ENCODE measurements at regions not wholly inside any gene's neighbourhood (a gene's known extent, or its start where the extent isn't known, plus 50 kb on each side); places are given as distances from the start of the nearest gene placed in this dataset.

DNA sequence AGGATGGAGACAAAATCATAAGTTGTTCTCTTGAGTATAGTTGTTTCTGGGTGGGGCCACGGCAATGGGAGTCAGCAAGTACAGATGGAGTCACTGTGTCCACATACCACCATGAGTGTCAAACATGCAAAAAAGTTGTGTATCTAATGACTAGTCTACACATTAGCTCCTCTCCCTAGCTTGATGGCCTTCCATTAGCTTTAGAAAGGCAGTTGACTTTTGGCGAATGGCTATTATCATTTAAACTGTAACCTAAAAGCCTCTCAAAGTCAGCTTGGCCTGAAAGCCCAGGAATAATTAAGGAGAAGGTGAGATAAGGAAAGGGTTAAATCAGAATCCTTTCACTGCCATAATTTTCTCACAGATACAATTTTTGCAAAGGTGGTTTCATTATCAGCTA, 95.5 kb upstream of the MEOX2 start:
- Histone ChIP-seq H3K27ac (no peak overlapping the region), H3K4me3 (ENCODE audit: low read depth, low read length) (no peak overlapping the region), H3K27me3 (ENCODE audit: insufficient read depth, low read depth, severe bottlenecking) (no peaks in the 10 kb centered on the region), H3K9me3 (ENCODE audit: severe bottlenecking) (no peaks in the 10 kb centered on the region), H3K36me3 (no peaks in the 10 kb centered on the region)
- no peak for DNase-seq
- TF ChIP-seq, protein P1, sequence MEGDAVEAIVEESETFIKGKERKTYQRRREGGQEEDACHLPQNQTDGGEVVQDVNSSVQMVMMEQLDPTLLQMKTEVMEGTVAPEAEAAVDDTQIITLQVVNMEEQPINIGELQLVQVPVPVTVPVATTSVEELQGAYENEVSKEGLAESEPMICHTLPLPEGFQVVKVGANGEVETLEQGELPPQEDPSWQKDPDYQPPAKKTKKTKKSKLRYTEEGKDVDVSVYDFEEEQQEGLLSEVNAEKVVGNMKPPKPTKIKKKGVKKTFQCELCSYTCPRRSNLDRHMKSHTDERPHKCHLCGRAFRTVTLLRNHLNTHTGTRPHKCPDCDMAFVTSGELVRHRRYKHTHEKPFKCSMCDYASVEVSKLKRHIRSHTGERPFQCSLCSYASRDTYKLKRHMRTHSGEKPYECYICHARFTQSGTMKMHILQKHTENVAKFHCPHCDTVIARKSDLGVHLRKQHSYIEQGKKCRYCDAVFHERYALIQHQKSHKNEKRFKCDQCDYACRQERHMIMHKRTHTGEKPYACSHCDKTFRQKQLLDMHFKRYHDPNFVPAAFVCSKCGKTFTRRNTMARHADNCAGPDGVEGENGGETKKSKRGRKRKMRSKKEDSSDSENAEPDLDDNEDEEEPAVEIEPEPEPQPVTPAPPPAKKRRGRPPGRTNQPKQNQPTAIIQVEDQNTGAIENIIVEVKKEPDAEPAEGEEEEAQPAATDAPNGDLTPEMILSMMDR (IDR thresholded peaks at IDR 0.05; ENCODE audit: low read depth, low read length): no peak

DNA sequence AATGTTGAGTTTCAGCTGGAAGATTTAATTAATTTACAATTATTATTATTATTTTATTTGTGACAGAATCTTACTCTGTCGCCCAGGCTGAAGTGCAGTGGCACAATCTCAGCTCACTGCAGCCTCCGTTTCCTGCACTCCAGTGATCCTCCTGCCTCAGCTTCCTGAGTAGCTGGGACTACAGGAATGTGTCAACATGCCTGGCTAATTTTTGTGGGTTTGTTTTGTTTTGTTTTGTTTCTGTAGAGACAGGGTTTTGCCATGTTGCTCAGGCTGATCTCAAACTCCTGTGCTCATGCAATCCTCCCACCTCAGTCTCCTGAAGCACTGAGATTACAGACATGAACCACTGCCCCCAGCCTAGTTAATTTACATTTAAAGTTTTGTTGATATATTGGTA, 93.8 kb upstream of the MEOX2 start:
- H3K27me3 ChIP-seq (ENCODE audit: insufficient read depth, low read depth, severe bottlenecking): no peaks in the 10 kb centered on the region
- H3K27ac ChIP-seq: no peak overlapping the region
- DNase-seq: no peak
- TF ChIP-seq, protein P1 (IDR thresholded peaks at IDR 0.05; ENCODE audit: low read depth, low read length): no peak
- H3K4me3 ChIP-seq (ENCODE audit: low read depth, low read length): no peak overlapping the region
- H3K9me3 ChIP-seq (ENCODE audit: severe bottlenecking): no peaks in the 10 kb centered on the region
- no peaks in the 10 kb centered on the region for H3K36me3 ChIP-seq

DNA sequence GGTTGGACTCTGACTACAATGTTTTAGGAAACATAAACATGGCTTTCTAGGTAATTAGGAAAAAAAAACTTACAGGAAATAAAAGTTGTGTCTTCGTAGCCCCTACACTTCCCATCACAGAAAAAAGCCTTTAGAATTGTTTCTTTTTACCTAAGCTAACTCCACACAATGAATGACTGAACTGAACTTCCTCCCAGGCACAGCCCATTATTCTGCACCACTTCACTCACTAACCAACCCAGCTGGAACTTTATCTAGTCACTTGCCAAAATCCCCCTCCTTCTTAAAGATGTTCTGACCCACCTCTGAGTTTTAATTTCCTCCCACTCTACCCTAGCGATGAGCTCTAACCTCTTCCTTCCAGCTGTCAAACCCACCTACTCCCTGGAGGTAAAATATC, 91.7 kb upstream of the MEOX2 start:
- TF ChIP-seq, protein P1 (IDR thresholded peaks at IDR 0.05; ENCODE audit: low read depth, low read length): no peak

DNA sequence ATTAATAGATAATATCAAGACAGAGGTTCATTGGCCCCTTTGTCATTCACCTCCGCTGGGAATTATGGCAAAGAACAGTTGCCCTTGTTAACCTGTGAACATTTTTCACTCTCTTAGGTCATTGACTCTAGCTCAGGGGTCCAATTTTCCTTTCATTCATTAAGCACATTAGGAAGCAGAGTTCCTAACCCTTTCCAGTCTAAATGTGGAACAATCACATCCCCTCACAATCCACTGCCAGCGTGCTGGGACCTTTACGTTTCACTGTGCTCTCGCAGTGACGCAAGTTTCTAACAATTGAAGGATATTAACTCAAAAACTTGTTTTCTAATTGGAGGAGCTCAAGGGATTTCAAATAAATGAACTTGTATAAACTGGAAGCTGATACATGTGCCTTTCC, 79.3 kb upstream of the MEOX2 start:
- no peaks in the 10 kb centered on the region for H3K36me3 ChIP-seq
- H3K27me3 ChIP-seq (ENCODE audit: insufficient read depth, low read depth, severe bottlenecking): no peaks in the 10 kb centered on the region
- H3K4me3 ChIP-seq (ENCODE audit: low read depth, low read length): no peak overlapping the region
- no peaks in the 10 kb centered on the region for H3K9me3 ChIP-seq (ENCODE audit: severe bottlenecking)
- TF ChIP-seq, protein P1 (IDR thresholded peaks at IDR 0.05; ENCODE audit: low read depth, low read length): no peak
- H3K27ac ChIP-seq: no peak overlapping the region
- no peak for DNase-seq

More for the DNA sequence above, 91.7 kb upstream of the MEOX2 start:
- Histone ChIP-seq H3K4me3 (ENCODE audit: low read depth, low read length) (no peak overlapping the region), H3K9me3 (ENCODE audit: severe bottlenecking) (no peaks in the 10 kb centered on the region), H3K27me3 (ENCODE audit: insufficient read depth, low read depth, severe bottlenecking) (no peaks in the 10 kb centered on the region), H3K27ac (no peak overlapping the region), H3K36me3 (no peaks in the 10 kb centered on the region)
- DNase-seq: no peak

DNA sequence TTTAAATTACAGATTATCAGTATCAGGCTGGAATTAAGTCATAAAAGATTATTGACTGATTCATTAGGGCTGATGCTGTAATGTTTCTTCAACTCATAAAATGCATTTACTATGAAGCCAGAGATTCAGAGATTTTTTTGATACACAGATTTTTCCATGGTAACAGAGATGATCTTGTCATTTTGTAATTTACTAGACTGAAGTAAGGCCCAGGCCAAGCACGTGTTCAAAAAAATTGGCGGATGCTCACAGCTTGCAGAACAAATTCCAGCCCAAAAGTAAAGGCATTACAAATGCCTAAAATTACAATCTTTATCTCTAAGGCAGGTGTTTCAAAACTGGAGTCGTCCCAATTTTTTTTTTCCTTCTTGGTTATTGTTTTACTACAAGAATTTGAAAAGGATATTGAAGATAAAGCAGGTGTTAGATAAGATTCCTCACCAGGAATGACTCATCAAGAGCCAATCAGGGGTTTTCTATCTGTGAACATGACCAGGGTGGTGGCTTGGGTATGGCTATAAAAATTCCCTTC, 78.4 kb upstream of the MEOX2 start:
- no peaks in the 10 kb centered on the region for H3K9me3 ChIP-seq (ENCODE audit: severe bottlenecking)
- H3K27ac ChIP-seq: no peak overlapping the region
- DNase-seq: no peak
- H3K36me3 ChIP-seq: no peaks in the 10 kb centered on the region
- H3K27me3 ChIP-seq (ENCODE audit: insufficient read depth, low read depth, severe bottlenecking): no peaks in the 10 kb centered on the region
- TF ChIP-seq, protein P1 (IDR thresholded peaks at IDR 0.05; ENCODE audit: low read depth, low read length): no peak
- H3K4me3 ChIP-seq (ENCODE audit: low read depth, low read length): no peak overlapping the region

DNA sequence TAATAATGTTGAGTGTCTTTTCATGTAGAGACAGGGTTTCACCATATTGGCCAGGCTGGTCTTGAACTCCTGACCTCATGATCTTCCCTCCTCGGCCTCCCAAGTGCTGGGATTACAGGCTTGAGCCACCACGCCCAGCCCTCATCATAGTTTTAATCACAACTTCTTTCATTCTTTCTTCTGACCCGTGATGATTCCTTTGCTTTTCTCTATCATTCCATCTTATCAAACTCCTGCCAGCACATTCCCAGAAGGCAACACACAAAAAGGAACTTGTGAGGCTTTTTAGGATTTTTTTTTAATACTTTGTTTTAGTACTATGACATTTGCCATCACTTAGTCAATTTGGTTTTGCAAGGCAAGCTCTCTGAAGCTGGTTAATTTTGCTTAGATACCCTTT, 77.5 kb upstream of the MEOX2 start:
- Histone ChIP-seq H3K27me3 (ENCODE audit: insufficient read depth, low read depth, severe bottlenecking) (no peaks in the 10 kb centered on the region), H3K36me3 (no peaks in the 10 kb centered on the region), H3K4me3 (ENCODE audit: low read depth, low read length) (no peak overlapping the region), H3K9me3 (ENCODE audit: severe bottlenecking) (no peaks in the 10 kb centered on the region), H3K27ac (no peak overlapping the region)
- TF ChIP-seq, protein P1 (IDR thresholded peaks at IDR 0.05; ENCODE audit: low read depth, low read length): no peak
- no peak for DNase-seq

All from WERI-Rb-1 (cell line).